ENCODE measurements at regions not wholly inside any gene's neighbourhood (a gene's known extent, or its start where the extent isn't known, plus 50 kb on each side); places are given as distances from the start of the nearest gene placed in this dataset.
A peak's percentile ranks its signal among the peaks of the same experiment; 100 is the strongest.

DNA sequence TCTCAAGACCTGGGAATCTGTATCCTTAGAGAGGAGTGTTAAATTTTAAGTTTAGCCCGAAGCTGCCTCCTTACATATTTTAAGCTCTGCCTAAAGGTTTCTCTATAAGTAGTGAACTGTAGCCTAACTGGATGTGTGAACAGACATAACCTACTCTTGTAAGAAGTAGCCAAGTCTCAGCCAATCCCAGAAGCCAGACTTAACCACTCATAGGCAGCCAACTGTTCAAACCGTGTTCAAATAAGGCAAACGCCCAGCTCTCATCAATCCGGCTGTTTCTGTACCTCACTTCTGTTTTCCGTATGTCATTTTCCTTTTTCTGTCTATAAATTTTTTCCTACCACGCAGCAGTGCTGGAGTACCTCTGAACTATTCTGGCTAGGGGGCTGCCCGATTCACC, 58.7 kb upstream of the HRH2 start:
- 0 out of 3 replicates have a peak, but pooled peaks cover 4% of the 10 kb centered on the region for H3K36me3 Mint-ChIP-seq (ENCODE audit: low read depth)
- H3K4me2 ChIP-seq = no peak overlapping the region

More for the DNA sequence above, 58.7 kb upstream of the HRH2 start:
- H3K4me3 Mint-ChIP-seq = no peak overlapping the region
- H3K9me2 ChIP-seq (ENCODE audit: insufficient read depth) = 0 out of 2 replicates have a peak, but pooled peaks cover 4% of the 10 kb centered on the region
- DNase-seq (ENCODE audit: low spot score) (no peak), ATAC-seq (no peak)
- H3F3A ChIP-seq (replicated peaks; ENCODE audit: low read depth) = 0 out of 2 replicates have a peak, but pooled peaks cover 6% of the 10 kb centered on the region
- H3K27ac ChIP-seq (ENCODE audit: low read depth) = no peak overlapping the region
- H2AFZ ChIP-seq = 0 out of 2 replicates have a peak overlapping the region, but pooled peaks have one; percentile 19
- H3K9me3 Mint-ChIP-seq = peaks cover 5% of the 10 kb centered on the region; the same call in 2 of the 3 replicates
- H3K4me3 ChIP-seq = no peak overlapping the region
- H3K36me3 ChIP-seq (ENCODE audit: insufficient read depth) = no peaks in the 10 kb centered on the region
- no peak overlapping the region; the same call in 1 of the 2 replicates for H3K27ac Mint-ChIP-seq
- H3K4me1 Mint-ChIP-seq = peaks cover 29% of the 10 kb centered on the region
- TF ChIP-seq, protein P1, sequence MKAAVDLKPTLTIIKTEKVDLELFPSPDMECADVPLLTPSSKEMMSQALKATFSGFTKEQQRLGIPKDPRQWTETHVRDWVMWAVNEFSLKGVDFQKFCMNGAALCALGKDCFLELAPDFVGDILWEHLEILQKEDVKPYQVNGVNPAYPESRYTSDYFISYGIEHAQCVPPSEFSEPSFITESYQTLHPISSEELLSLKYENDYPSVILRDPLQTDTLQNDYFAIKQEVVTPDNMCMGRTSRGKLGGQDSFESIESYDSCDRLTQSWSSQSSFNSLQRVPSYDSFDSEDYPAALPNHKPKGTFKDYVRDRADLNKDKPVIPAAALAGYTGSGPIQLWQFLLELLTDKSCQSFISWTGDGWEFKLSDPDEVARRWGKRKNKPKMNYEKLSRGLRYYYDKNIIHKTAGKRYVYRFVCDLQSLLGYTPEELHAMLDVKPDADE (IDR thresholded peaks at IDR 0.05) = no peak
- TF ChIP-seq JUNB (IDR thresholded peaks at IDR 0.05; ENCODE audit: unreplicated experiment) = no peak
- no peak for TF ChIP-seq CREB1 (CRISPR knock-in tag; IDR thresholded peaks at IDR 0.05; ENCODE audit: low read depth)
- TF ChIP-seq ZNF331 (CRISPR knock-in tag; IDR thresholded peaks at IDR 0.05; ENCODE audit: low read depth) = no peak
- no peak for TF ChIP-seq REST (IDR thresholded peaks at IDR 0.05; ENCODE audit: unreplicated experiment)
- TF ChIP-seq NANOG (IDR thresholded peaks at IDR 0.05; ENCODE audit: borderline replicate concordance) = no peak
- no peak for TF ChIP-seq POLR2AphosphoS5 (IDR thresholded peaks at IDR 0.05; ENCODE audit: low read depth)
- no peak for TF ChIP-seq ZNF462 (CRISPR knock-in tag; IDR thresholded peaks at IDR 0.05)
- TF ChIP-seq STAT1 (IDR thresholded peaks at IDR 0.05; ENCODE audit: unreplicated experiment) = no peak
- no peak for TF ChIP-seq EZH2phosphoT487 (IDR thresholded peaks at IDR 0.05; ENCODE audit: unreplicated experiment)
- TF ChIP-seq ZNF114 (CRISPR knock-in tag; IDR thresholded peaks at IDR 0.05) = no peak
- no peak for TF ChIP-seq CTCF (conservative IDR thresholded peaks at IDR 0.05; ENCODE audit: low read depth in 2 of 2)
- TF ChIP-seq EZH2 (IDR thresholded peaks at IDR 0.05; ENCODE audit: low read depth, unreplicated experiment) = no peak
- H3K79me2 ChIP-seq (replicated peaks; ENCODE audit: insufficient read depth) = no peaks in the 10 kb centered on the region
- no peaks in the 10 kb centered on the region for H4K20me1 ChIP-seq (replicated peaks; ENCODE audit: insufficient read depth)
- H3K27me3 Mint-ChIP-seq (ENCODE audit: insufficient read depth, low read depth, poor library complexity) = peaks cover 6% of the 10 kb centered on the region
- H3K4me1 ChIP-seq (ENCODE audit: insufficient read depth) = peaks cover 14% of the 10 kb centered on the region
- H3K27me3 ChIP-seq (ENCODE audit: insufficient read depth) = no peaks in the 10 kb centered on the region

All from GM23338 (cell line).